ENCODE measurements at regions not wholly inside any gene's neighbourhood (a gene's known extent, or its start where the extent isn't known, plus 50 kb on each side); places are given as distances from the start of the nearest gene placed in this dataset.

- DNase-seq = no peak
Observed at GRCh38 chr2:235312571-235312970, 181.3 kb upstream of the AGAP1 start.

DNA sequence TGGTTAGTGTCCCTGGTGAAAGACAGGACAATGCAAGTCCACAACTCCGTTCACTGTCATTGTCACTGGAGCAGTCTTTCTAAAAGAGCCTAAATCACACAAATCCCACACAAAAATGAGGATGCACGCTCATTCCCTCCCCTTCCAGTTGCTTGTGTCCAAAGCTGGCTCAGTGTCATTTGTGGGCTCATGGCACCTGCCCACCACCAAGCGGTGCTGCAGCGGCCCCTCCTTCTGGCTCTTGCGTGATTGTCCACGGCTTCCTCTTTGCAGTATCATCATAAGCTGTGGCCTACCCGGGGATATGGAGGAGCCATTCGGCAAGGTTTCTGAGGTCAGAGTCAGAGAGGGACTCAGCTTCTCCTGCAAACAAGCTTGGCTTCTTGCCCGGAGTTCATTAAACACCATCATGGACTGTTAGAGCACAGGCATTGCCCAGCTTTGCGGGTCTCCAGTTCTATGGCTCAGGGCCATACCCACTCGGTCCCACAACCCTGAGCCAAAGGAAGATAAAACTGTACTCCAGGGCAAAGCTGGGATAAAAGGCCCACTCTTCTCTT lies 179.4 kb upstream of the AGAP1 start:
- DNase-seq = no peak

DNA sequence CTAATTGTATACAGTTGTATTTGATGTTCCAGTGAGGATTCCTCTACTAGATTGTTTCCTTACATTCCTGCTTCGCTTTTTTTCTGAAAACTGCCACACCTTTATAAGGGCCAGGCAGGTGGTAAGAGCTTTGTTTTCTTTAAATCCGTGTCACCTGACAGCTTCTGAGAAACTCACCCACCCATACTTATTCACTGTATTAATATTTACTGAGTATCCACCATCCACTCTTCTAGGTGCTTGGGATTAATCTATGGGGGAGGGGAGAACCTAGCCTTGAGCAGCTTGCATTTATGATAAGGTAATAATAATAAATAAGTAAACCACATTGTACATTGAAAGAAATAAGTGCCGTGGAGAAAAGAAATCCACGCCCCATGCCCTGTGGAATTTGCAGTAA lies 174.7 kb upstream of the AGAP1 start:
- no peak for DNase-seq

- no peak for DNase-seq
Observed at GRCh38 chr2:235320326-235320725, 173.5 kb upstream of the AGAP1 start.

DNA sequence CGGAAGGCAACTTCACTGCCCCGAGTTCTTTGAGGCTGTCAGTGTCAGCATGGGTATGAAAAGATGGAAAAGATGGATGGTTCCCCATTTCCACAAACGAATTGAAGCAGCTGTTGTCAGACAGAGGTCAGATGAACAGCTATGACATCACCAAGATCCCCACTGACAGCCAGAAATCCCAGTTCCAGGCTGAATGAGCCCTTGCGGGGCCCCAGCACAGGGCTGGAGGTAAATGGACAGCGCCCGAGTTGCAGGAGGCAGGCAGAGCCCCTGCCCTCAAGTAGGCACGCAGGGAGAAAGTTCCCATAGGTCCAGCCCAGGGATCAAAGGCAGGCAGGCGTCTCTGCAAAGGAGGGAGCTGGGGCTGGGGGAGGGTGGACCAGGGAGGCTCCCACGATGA lies 169.5 kb upstream of the AGAP1 start:
- DNase-seq = no peak

- no peak for DNase-seq
Observed at GRCh38 chr2:235325151-235325550, 168.7 kb upstream of the AGAP1 start.

DNA sequence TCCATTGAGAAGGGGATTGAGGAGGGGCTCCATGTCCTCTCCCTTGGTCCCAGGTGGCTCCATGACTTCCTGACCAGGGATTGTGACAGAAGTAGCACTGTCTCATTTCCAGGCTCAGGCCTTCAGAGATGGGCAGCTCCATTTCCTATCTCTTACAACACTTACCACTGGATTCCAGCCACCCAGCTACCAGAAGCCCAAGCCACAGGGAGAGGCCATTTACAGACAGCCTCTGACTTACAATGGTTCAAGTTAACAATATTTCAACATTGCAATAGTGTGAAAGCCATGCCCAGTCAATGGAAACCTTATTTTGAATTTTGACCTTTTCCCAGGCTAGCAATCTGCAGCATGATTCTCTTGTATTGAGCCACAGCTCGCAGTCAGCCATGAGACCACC lies 164.9 kb upstream of the AGAP1 start:
- DNase-seq = no peak

DNA sequence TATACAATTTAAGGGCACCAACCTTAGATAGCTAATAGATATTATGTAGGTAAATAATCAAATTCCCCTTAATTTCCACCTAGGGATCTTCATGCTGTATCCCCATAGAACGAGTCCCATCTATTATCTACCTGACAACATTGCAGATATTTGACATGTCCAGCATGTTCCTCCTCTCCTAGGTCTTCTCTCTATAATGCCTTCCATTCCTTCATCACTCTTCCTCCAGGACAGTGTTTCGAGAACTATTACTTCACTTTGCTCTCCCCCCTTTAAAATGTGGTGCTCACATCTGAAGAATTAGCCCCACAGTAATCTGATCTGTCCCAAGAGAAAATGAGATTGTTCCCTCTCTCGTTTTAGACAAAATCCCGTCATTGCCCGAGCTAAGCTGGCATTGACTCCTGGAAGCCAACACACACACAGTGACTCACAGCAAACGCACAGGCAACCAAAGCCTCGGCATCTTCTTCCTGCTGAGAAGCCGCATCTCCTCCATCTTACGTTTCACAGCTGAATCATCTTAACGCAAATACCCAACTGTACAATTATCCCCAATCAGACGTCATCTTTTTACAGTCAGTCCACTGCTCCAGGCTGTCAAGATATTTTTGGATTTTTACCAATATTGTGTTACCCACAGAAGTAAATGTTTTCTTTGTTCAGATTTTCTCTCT lies 162.9 kb upstream of the AGAP1 start:
- no peak for DNase-seq

GRCh38 chr2:235332240-235332890 lies 161.5 kb upstream of the AGAP1 start:
- no peak for DNase-seq

DNA sequence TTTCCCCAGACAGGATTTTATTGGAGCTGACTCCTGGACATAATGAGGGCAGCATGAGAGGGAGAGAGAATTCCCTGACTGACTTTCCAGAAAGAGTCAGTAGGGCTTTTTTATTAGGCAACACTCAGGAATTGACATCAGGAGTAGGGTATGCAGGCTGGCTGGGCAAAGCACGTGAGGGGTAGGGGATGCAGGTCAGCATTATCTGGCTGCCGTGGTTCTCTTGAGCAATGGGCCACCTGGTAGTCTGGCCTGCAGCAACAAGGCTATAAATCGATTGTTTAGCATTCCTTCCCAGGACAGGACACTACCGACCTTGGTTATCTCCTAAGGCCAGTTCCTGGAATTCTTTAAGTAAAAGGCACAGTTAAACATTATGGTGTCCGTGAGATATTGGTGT lies 160.8 kb upstream of the AGAP1 start:
- DNase-seq = no peak

- DNase-seq = no peak
Observed at GRCh38 chr2:235334179-235334578, 159.7 kb upstream of the AGAP1 start.

GRCh38 chr2:235343156-235343774 lies 150.6 kb upstream of the AGAP1 start:
- DNase-seq = no peak

- DNase-seq = no peak
Observed at GRCh38 chr2:235343869-235344268, 150.0 kb upstream of the AGAP1 start.

DNA sequence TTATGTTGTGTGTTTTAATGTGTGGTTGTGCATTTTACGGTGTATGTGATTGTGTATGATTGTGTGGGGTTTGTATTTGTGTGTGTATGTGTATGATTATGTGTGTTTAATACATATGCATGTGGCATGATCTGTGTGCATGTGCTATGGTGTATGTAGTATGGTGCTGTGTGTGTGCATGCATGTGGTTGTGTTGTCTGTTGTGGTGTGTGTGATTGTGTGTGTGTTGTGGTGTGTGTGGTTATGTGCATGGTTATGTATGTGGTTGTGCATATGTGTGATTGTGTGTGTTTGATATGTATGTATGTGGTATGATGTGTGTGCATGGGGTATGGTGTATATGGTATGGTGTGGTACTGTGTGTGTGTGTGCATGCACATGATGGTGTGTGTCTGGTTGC lies 148.1 kb upstream of the AGAP1 start:
- DNase-seq = no peak

GRCh38 chr2:235347691-235348090 lies 146.2 kb upstream of the AGAP1 start:
- no peak for DNase-seq

- DNase-seq = no peak
Observed at GRCh38 chr2:235348329-235348728, 145.5 kb upstream of the AGAP1 start.

DNA sequence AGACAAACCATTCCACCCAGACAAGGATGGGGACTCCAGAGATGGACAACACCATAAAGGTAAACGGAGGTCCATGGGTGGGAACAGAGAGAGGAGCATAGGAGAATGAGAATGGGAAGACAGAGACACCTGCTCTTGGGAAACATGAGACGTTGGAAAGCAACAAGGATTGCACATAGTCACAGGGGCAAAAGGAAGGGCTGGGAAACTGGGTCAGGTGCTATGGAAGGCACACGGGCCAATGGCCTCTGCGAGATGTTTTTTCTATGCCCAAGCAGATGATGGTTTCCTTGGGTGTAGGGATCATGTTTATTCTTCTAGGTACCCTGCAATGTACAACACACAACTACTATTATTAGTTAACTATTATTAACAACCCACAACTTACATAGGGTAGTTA lies 143.6 kb upstream of the AGAP1 start:
- DNase-seq = no peak

- DNase-seq = no peak
Observed at GRCh38 chr2:235352541-235352940, 141.3 kb upstream of the AGAP1 start.

GRCh38 chr2:235357881-235358280 lies 136.0 kb upstream of the AGAP1 start:
- no peak for DNase-seq

DNA sequence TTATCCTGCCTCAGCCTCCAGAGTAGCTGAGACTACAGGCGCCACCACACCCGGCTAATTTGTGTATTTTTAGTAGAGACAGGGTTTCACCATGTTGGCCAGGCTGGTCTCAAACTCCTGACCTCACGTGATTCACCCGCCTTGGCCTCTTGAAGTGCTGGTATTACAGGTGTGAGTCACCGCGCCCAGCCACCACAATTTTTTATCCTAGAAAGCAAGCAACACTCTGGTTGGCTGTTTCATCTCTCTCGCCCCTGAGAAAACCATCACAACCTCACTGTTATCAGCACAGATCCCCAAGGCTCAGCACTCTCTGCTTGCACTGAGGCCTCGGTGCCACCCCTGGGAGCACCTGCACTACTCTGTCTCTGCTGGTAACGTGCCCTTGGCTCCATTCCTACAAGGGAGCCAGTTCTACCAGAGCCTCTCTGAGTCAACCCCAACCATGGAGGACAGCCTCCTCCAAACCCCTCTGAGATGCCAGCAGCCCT lies 134.8 kb upstream of the AGAP1 start:
- DNase-seq = no peak

- DNase-seq = no peak
Observed at GRCh38 chr2:235360446-235360845, 133.4 kb upstream of the AGAP1 start.

GRCh38 chr2:235365743-235366142 lies 128.1 kb upstream of the AGAP1 start:
- DNase-seq = no peak

DNA sequence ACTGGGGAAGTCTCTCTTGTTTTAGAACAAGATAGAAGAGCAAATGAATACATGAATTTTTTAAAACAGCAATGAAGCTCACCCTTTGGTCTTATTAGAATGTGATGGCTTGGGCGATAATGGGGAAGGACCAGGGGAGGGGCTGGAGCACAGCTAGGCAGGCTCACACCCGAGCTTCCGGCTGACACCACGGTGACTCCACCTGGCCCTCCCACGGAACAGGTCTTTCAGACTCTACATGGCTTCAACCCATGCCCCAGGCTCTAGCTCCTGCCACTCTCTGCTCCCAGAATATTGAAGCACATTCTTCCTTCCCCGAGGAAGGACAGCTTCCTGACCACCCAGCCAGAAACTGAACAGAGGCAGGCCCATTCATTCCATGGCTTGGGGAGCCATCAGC lies 127.5 kb upstream of the AGAP1 start:
- no peak for DNase-seq

DNA sequence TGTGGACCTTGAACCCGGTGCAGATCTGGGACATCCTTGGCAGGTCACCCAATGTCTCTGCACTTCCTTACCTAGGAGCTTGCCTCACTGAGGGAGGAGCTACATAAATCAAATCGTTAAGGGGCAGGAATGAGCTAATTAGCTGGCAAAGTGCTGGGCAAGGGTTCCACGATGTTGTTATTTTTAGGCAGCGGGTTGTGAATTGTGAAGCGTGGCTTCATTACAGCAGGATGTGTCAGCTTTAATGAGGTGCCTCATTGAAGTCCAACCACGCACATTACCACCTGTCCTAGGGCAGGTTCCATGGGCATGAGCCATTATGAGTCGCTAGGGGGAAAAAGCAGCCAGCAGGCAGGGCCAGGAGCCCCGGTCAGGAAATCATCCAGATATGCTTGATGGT lies 127.0 kb upstream of the AGAP1 start:
- no peak for DNase-seq

All from stimulated activated naive CD4-positive, alpha-beta T cell treated with Interleukin-2 at 50 U/mL for 16 hours (primary cell).